Colonic mucosa (tissue), 4 donors: ENCODE measurements at regions not wholly inside any gene's neighbourhood (a gene's known extent, or its start where the extent isn't known, plus 50 kb on each side); places are given as distances from the start of the nearest gene placed in this dataset.

Source experiments
- DNase-seq: peaks from one replicate; pipeline ENCODE4 v3.0.0-alpha.2; 2020
- H3K27ac ChIP-seq: fragments of 200-600 bp; one replicate; pipeline ENCODE4 v1.8.0; 2021
- H3K27me3 ChIP-seq: fragments of 200-600 bp; one replicate; pipeline ENCODE4 v1.8.0; 2021
- H3K36me3 ChIP-seq: fragments of 200-600 bp; one replicate; pipeline ENCODE4 v1.8.0; 2021
- H3K4me1 ChIP-seq: fragments of 200-600 bp; one replicate; pipeline ENCODE4 v1.8.0; 2021; ENCODE audit warnings: mild to moderate bottlenecking
- H3K4me3 ChIP-seq: fragments of 200-600 bp; one replicate; pipeline ENCODE4 v1.8.0; 2021
- H3K9ac ChIP-seq, 2 donors: one replicate each; pipeline ENCODE4 v1.7.0; 2013; ENCODE audit warnings: control low read depth in 2 of 2, low read depth in 2 of 2, low read length in 2 of 2
- H3K9me3 ChIP-seq: fragments of 200-600 bp; one replicate; pipeline ENCODE4 v1.8.0; 2021
- intact Hi-C: fragments of 100-400 bp; cut with DNase I; formaldehyde crosslinking; loops from one replicate; pipeline ENCODE4 v1.14.1; 2022
- TF ChIP-seq, protein P1 (sequence below): fragments of 200-600 bp; IDR thresholded peaks from one replicate; pipeline ENCODE4 v1.8.0; 2022; ENCODE audit warnings: antibody characterized with exemption, mild to moderate bottlenecking
- donor health status: healthy.
- donor health status: DM: no; HTN: no; CAD: no.
- donor health status: DM: no; HTN: no; CAD: no.

DNA sequence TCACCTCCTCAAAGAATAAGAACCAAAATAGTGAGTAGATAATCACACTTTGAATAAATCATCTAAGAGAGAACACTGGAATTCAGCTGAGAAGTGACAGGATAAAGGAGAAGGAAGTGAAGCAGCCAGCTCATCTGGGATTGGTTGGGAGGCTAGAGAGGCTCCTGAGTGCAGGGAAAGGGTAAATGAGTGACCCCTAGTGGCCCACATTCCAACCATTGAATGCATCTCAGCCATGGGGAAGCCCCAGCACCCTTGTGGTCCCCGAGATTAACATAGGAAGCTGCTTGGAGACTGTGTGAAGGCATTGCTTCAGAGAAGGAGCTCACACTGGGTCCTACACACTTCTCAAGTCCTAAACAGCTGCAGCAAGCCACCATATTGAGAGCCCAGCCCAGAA, 82.3 kb downstream of the JRKL start:
- H3K27ac ChIP-seq = no peak overlapping the region
- TF ChIP-seq, protein P1, sequence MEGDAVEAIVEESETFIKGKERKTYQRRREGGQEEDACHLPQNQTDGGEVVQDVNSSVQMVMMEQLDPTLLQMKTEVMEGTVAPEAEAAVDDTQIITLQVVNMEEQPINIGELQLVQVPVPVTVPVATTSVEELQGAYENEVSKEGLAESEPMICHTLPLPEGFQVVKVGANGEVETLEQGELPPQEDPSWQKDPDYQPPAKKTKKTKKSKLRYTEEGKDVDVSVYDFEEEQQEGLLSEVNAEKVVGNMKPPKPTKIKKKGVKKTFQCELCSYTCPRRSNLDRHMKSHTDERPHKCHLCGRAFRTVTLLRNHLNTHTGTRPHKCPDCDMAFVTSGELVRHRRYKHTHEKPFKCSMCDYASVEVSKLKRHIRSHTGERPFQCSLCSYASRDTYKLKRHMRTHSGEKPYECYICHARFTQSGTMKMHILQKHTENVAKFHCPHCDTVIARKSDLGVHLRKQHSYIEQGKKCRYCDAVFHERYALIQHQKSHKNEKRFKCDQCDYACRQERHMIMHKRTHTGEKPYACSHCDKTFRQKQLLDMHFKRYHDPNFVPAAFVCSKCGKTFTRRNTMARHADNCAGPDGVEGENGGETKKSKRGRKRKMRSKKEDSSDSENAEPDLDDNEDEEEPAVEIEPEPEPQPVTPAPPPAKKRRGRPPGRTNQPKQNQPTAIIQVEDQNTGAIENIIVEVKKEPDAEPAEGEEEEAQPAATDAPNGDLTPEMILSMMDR = no peak
- H3K9ac ChIP-seq = no peak overlapping the region
- H3K36me3 ChIP-seq = no peaks in the 10 kb centered on the region
- DNase-seq = no peak
- no peaks in the 10 kb centered on the region for H3K4me1 ChIP-seq
- H3K9me3 ChIP-seq = no peaks in the 10 kb centered on the region
- intact Hi-C loops = no loop called here
- no peak overlapping the region for H3K4me3 ChIP-seq
- no peaks in the 10 kb centered on the region for H3K27me3 ChIP-seq

DNA sequence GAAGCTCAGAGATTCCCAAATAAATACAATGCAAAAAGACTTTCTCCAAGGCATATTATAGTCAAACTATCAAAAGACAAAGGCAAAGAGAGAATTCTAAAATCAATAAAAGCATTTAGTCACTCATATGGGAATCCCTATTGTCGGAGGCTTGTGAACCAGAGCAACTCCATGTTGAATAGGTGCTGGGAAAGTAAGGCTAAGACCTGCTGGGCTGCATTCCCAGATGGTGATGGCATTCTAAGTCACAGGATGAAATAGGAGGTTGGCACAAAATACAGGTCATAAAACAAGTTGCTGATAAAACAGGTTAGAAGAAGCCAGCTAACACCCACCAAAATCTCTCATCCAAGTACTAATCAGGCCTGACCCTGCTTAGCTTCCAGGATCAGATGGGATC, 84.5 kb downstream of the JRKL start:
- Histone ChIP-seq H3K36me3 (no peaks in the 10 kb centered on the region), H3K9me3 (no peaks in the 10 kb centered on the region), H3K4me3 (no peak overlapping the region), H3K9ac (no peak overlapping the region), H3K4me1 (no peaks in the 10 kb centered on the region), H3K27me3 (no peaks in the 10 kb centered on the region), H3K27ac (no peak overlapping the region)
- intact Hi-C loops = no loop called here
- DNase-seq = no peak
- TF ChIP-seq, protein P1 = no peak

- H3K4me3 ChIP-seq = no peak overlapping the region
- H3K36me3 ChIP-seq = no peaks in the 10 kb centered on the region
- TF ChIP-seq, protein P1 = no peak
- H3K27me3 ChIP-seq = no peaks in the 10 kb centered on the region
- H3K9me3 ChIP-seq = no peaks in the 10 kb centered on the region
- no peak overlapping the region for H3K27ac ChIP-seq
- intact Hi-C loops = no loop called here
- no peak for DNase-seq
- H3K4me1 ChIP-seq = no peaks in the 10 kb centered on the region
- no peak overlapping the region for H3K9ac ChIP-seq
Measured at GRCh38 chr11:96481204-96481603, 91.4 kb downstream of the JRKL start.

- Histone ChIP-seq H3K9ac (no peak overlapping the region), H3K27me3 (no peaks in the 10 kb centered on the region), H3K4me3 (no peak overlapping the region), H3K36me3 (no peaks in the 10 kb centered on the region), H3K4me1 (no peaks in the 10 kb centered on the region), H3K27ac (no peak overlapping the region), H3K9me3 (no peaks in the 10 kb centered on the region)
- no peak for DNase-seq
- TF ChIP-seq, protein P1 = no peak
- intact Hi-C loops = no loop called here
Measured at GRCh38 chr11:96481771-96482170, 92.0 kb downstream of the JRKL start.

GRCh38 chr11:96482193-96482592, 92.4 kb downstream of the JRKL start:
- H3K9ac ChIP-seq = no peak overlapping the region
- no peak overlapping the region for H3K4me3 ChIP-seq
- H3K27me3 ChIP-seq = no peaks in the 10 kb centered on the region
- no peaks in the 10 kb centered on the region for H3K4me1 ChIP-seq
- H3K36me3 ChIP-seq = no peaks in the 10 kb centered on the region
- intact Hi-C loops = no loop called here
- no peaks in the 10 kb centered on the region for H3K9me3 ChIP-seq
- TF ChIP-seq, protein P1 = no peak
- no peak for DNase-seq
- H3K27ac ChIP-seq = no peak overlapping the region
